DOHH2 (cell line): ENCODE measurements at regions not wholly inside any gene's neighbourhood (a gene's known extent, or its start where the extent isn't known, plus 50 kb on each side); places are given as distances from the start of the nearest gene placed in this dataset.

Experiments used
- EZH2phosphoT487 ChIP-seq: fragments of 200-600 bp; sonication (generic); IDR thresholded peaks from 2 replicates; pipeline ENCODE4 v1.6.1; 2017; ENCODE audit warnings: borderline replicate concordance, mild to moderate bottlenecking, antibody characterized with exemption, low read length, moderate library complexity, mixed read lengths
- TF ChIP-seq, protein P1 (sequence below): fragments of 200-600 bp; sonication (generic); IDR thresholded peaks from one replicate; pipeline ENCODE4 v1.5.1; 2014; ENCODE audit warnings: antibody characterized with exemption, mild to moderate bottlenecking, low read depth, low read length; ENCODE audit not compliant: poor library complexity, severe bottlenecking

DNA sequence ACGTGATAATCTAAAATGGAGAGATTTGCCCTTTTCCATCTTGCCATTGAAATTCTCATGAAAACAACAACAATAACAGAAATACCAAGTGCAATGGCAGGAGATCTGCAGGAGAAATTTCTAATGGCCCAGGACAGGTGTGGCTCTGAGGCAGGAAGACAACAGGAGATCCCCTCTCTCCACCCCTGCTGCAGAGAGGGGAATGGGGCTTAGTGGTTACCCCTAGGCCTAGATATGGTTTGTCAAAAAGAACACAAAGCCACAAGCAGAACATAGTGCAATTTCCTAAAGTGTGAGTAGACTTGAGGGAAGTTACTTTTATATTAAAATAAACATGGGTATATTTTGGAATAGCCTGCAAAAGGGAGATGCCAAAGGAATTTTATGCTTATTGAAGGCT lies 369.5 kb downstream of the KCNRG start:
- TF ChIP-seq, protein P1, sequence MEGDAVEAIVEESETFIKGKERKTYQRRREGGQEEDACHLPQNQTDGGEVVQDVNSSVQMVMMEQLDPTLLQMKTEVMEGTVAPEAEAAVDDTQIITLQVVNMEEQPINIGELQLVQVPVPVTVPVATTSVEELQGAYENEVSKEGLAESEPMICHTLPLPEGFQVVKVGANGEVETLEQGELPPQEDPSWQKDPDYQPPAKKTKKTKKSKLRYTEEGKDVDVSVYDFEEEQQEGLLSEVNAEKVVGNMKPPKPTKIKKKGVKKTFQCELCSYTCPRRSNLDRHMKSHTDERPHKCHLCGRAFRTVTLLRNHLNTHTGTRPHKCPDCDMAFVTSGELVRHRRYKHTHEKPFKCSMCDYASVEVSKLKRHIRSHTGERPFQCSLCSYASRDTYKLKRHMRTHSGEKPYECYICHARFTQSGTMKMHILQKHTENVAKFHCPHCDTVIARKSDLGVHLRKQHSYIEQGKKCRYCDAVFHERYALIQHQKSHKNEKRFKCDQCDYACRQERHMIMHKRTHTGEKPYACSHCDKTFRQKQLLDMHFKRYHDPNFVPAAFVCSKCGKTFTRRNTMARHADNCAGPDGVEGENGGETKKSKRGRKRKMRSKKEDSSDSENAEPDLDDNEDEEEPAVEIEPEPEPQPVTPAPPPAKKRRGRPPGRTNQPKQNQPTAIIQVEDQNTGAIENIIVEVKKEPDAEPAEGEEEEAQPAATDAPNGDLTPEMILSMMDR, result no peak
- TF ChIP-seq EZH2phosphoT487, result no peak
